HAP-1 (cell line): ENCODE measurements at regions not wholly inside any gene's neighbourhood (a gene's known extent, or its start where the extent isn't known, plus 50 kb on each side); places are given as distances from the start of the nearest gene placed in this dataset.
A peak's percentile ranks its signal among the peaks of the same experiment; 100 is the strongest.

ENCODE experiments used
- DNase-seq, 2 experiments: peaks; one replicate each; pipeline ENCODE4 v3.0.0-alpha.2; 2016 to 2020; ENCODE audit warnings: low spot score in 2 of 2
- H3K27me3 ChIP-seq: fragments of 250-450 bp; sonication (Bioruptor Pico); 2 replicates; pipeline ENCODE4 v1.5.1; 2020; ENCODE audit warnings: low read depth, mild to moderate bottlenecking, moderate library complexity
- H3K36me3 ChIP-seq: fragments of 250-450 bp; sonication (Bioruptor Pico); replicated peaks from 2 replicates; pipeline ENCODE4 v1.5.1; 2020; ENCODE audit warnings: mild to moderate bottlenecking
- H3K4me1 ChIP-seq: fragments of 250-450 bp; sonication (Bioruptor Pico); 2 replicates; pipeline ENCODE4 v1.5.1; 2020; ENCODE audit warnings: mild to moderate bottlenecking
- H3K4me3 ChIP-seq: fragments of 250-450 bp; sonication (Bioruptor Pico); 2 replicates; pipeline ENCODE4 v1.5.1; 2020; ENCODE audit warnings: mild to moderate bottlenecking, moderate library complexity
- H3K9me3 ChIP-seq: fragments of 250-450 bp; sonication (Bioruptor Pico); 2 replicates; pipeline ENCODE4 v1.5.1; 2020; ENCODE audit warnings: mild to moderate bottlenecking, moderate library complexity
- in situ Hi-C: fragments of 300-500 bp; cut with MboI; formaldehyde crosslinking; loops from 3 replicates; pipeline ENCODE4 v1.14.3; 2020; ENCODE audit warnings: low sequenced_read_pairs, inconsistent platforms, mixed read lengths

- H3K9me3 ChIP-seq, result no peaks in the 10 kb centered on the region
- H3K27me3 ChIP-seq, result no peaks in the 10 kb centered on the region
- H3K4me1 ChIP-seq, result no peaks in the 10 kb centered on the region
- peak; percentile 41 to 68 for DNase-seq
- in situ Hi-C loops, result loop anchor here (5.0 kb wide), 1 partner anchor 1166 kb away; the partner anchor contains the start of gene IGFBP3
- H3K4me3 ChIP-seq, result no peak overlapping the region
- no peaks in the 10 kb centered on the region for H3K36me3 ChIP-seq
Observed at GRCh38 chr7:47088329-47089067, 493.4 kb downstream of the TNS3 start.

- H3K4me3 ChIP-seq, result no peak overlapping the region
- H3K9me3 ChIP-seq, result no peaks in the 10 kb centered on the region
- DNase-seq, result no peak
- no peaks in the 10 kb centered on the region for H3K27me3 ChIP-seq
- in situ Hi-C loops, result loop anchor here (5.0 kb wide), 1 partner anchor 1166 kb away; the partner anchor contains the start of gene IGFBP3
- H3K4me1 ChIP-seq, result no peaks in the 10 kb centered on the region
- H3K36me3 ChIP-seq, result no peaks in the 10 kb centered on the region
Observed at GRCh38 chr7:47087866-47088265, 494.0 kb downstream of the TNS3 start.

GRCh38 chr7:47085491-47086275 lies 496.2 kb downstream of the TNS3 start:
- no peak for DNase-seq
- in situ Hi-C loops, result loop anchor here (5.0 kb wide), 1 partner anchor 1163 kb away; the partner anchor contains the start of gene IGFBP3
- Histone ChIP-seq H3K27me3 (no peaks in the 10 kb centered on the region), H3K4me1 (no peaks in the 10 kb centered on the region), H3K36me3 (no peaks in the 10 kb centered on the region), H3K4me3 (no peak overlapping the region), H3K9me3 (no peaks in the 10 kb centered on the region)

- in situ Hi-C loops, result no loop called here
- no peaks in the 10 kb centered on the region for H3K27me3 ChIP-seq
Observed at GRCh38 chr7:47083476-47084250, 498.2 kb downstream of the TNS3 start.

GRCh38 chr7:47080816-47081215 lies 501.1 kb downstream of the TNS3 start:
- H3K27me3 ChIP-seq, result no peaks in the 10 kb centered on the region
- H3K4me3 ChIP-seq, result no peak overlapping the region
- H3K36me3 ChIP-seq, result no peaks in the 10 kb centered on the region
- H3K4me1 ChIP-seq, result no peaks in the 10 kb centered on the region
- DNase-seq, result no peak
- H3K9me3 ChIP-seq, result no peaks in the 10 kb centered on the region
- in situ Hi-C loops, result no loop called here

More at GRCh38 chr7:47083476-47084250, 498.2 kb downstream of the TNS3 start:
- H3K36me3 ChIP-seq, result no peaks in the 10 kb centered on the region
- H3K9me3 ChIP-seq, result no peaks in the 10 kb centered on the region
- H3K4me3 ChIP-seq, result no peak overlapping the region
- H3K4me1 ChIP-seq, result no peaks in the 10 kb centered on the region
- DNase-seq, result no peak

- DNase-seq, result no peak
- Histone ChIP-seq H3K27me3 (no peaks in the 10 kb centered on the region), H3K36me3 (no peaks in the 10 kb centered on the region), H3K9me3 (no peaks in the 10 kb centered on the region), H3K4me3 (no peak overlapping the region), H3K4me1 (no peaks in the 10 kb centered on the region)
- in situ Hi-C loops, result no loop called here
Observed at GRCh38 chr7:47078241-47078640, 503.7 kb downstream of the TNS3 start.

- in situ Hi-C loops, result no loop called here
- Histone ChIP-seq H3K9me3 (no peaks in the 10 kb centered on the region), H3K4me3 (no peak overlapping the region), H3K4me1 (no peaks in the 10 kb centered on the region), H3K36me3 (no peaks in the 10 kb centered on the region), H3K27me3 (no peaks in the 10 kb centered on the region)
- no peak for DNase-seq
Observed at GRCh38 chr7:47074702-47075153, 507.2 kb downstream of the TNS3 start.

- no peak for DNase-seq
- Histone ChIP-seq H3K27me3 (no peaks in the 10 kb centered on the region), H3K4me3 (no peak overlapping the region), H3K9me3 (no peaks in the 10 kb centered on the region), H3K36me3 (no peaks in the 10 kb centered on the region), H3K4me1 (no peaks in the 10 kb centered on the region)
- in situ Hi-C loops, result no loop called here
Observed at GRCh38 chr7:47073284-47073683, 508.6 kb downstream of the TNS3 start.

GRCh38 chr7:47071866-47072265 lies 510.0 kb downstream of the TNS3 start:
- Histone ChIP-seq H3K4me3 (no peak overlapping the region), H3K27me3 (no peaks in the 10 kb centered on the region), H3K4me1 (no peaks in the 10 kb centered on the region), H3K36me3 (no peaks in the 10 kb centered on the region), H3K9me3 (no peaks in the 10 kb centered on the region)
- in situ Hi-C loops, result no loop called here
- no peak for DNase-seq

GRCh38 chr7:47069385-47070076 lies 512.4 kb downstream of the TNS3 start:
- in situ Hi-C loops, result no loop called here
- Histone ChIP-seq H3K27me3 (no peaks in the 10 kb centered on the region), H3K4me1 (no peaks in the 10 kb centered on the region), H3K9me3 (no peaks in the 10 kb centered on the region), H3K36me3 (no peaks in the 10 kb centered on the region), H3K4me3 (no peak overlapping the region)
- DNase-seq, result no peak

- Histone ChIP-seq H3K36me3 (no peaks in the 10 kb centered on the region), H3K4me1 (no peaks in the 10 kb centered on the region), H3K4me3 (no peak overlapping the region), H3K9me3 (no peaks in the 10 kb centered on the region), H3K27me3 (peaks cover 4% of the 10 kb centered on the region; the same call in 1 of the 2 replicates)
- in situ Hi-C loops, result no loop called here
- no peak for DNase-seq
Observed at GRCh38 chr7:47066976-47067614, 514.8 kb downstream of the TNS3 start.

- no peaks in the 10 kb centered on the region for H3K27me3 ChIP-seq
- H3K9me3 ChIP-seq, result no peaks in the 10 kb centered on the region
- no peaks in the 10 kb centered on the region for H3K36me3 ChIP-seq
- no peak overlapping the region for H3K4me3 ChIP-seq
- no peak for DNase-seq
- in situ Hi-C loops, result no loop called here
- no peaks in the 10 kb centered on the region for H3K4me1 ChIP-seq
Observed at GRCh38 chr7:47056731-47057130, 525.2 kb downstream of the TNS3 start.
